ENCODE measurements at regions not wholly inside any gene's neighbourhood (a gene's known extent, or its start where the extent isn't known, plus 50 kb on each side); places are given as distances from the start of the nearest gene placed in this dataset.

DNA sequence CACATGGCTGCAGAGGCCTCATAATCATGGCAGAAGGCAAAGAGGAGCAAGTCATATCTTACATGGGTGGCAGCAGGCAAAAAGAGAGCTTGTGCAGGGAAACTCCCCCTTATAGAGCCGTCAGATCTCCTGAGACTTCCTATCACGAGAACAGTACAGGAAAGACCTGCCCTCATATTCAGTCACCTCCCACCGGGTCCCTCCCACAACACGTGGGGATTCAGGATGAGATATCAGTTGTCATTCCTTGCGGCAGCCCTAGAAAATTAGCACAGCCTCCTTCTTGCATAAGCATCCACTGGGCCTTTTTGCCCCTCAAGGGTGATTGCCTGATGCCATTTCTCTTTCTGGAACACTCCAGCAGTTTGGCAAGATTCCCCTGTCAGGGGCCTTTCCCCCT lies 61.7 kb upstream of the STX18 start:
- in situ Hi-C loops (cut with HindIII; ENCODE audit: low pct_unique_long_range_greater_than_20kb, low sequenced_read_pairs), result no loop called here
- no peak for DNase-seq (ENCODE audit: low read depth, low spot score)

DNA sequence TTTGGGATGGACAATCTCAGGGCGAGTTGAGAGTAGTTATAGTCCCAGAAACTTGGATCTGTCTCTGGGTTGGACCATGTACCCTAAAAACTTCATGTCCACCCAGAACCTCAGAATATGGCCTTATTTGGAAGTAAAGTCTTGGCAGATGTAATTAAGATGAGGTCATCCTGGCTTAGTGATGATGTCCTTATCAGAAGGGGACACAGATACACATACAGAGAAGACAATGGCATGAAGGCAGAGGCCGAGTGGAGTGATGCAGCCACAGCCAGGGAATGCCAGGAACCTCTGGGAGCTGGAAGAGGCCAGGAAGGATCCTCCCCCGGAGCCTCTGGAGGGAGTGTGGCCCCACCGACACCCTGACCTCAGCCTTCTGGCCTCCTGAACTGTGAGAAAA lies 61.2 kb upstream of the STX18 start:
- in situ Hi-C loops (cut with HindIII; ENCODE audit: low pct_unique_long_range_greater_than_20kb, low sequenced_read_pairs), result no loop called here
- DNase-seq (ENCODE audit: low read depth, low spot score), result no peak

DNA sequence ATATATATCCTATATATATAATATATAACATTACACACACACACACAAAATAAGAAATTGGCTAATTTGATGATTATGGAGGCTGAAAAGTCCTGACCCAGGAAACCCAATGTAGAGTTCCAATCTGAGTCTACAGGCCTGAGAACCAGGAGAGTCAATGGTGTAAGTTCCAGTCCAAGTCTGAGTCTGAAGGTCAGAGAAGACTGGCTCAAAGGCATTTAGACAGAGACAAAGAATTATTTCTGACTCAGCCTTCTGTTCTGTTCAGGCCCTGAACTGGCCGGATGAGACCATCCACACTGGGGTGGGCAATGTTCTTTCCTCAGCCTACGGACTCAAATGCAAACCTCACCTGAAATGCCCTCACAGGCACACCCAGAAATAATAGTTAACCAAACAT lies 60.6 kb upstream of the STX18 start:
- in situ Hi-C loops (cut with HindIII; ENCODE audit: low pct_unique_long_range_greater_than_20kb, low sequenced_read_pairs), result no loop called here
- DNase-seq (ENCODE audit: low read depth, low spot score), result no peak

DNA sequence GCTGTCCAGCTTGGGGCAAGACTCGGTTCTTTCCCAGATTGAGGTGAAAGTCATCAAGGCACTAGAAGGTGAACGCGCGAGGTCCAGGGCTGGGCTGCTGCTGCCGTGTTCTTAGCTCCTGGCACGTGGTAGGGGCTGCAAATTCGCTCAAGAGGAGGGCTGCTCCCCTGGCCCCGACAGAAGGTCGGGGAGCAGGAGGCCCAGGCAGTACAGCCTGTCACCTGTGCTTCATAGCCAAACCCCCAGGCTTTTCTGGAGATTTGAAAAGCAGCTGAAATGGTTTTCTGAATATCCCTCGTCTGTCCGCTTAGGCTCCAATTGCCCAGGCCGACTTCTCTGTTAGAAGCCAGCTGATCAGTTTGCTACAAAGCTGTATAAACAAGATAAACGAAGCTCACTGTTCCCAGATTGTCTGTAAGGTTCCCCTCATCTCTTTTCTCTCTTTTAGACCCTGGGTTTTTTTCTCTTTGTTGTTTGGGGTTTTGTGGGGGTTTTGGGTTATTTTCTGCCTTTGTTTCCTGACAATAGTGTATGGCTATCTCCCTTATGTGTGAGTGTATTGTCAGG lies 60.0 kb upstream of the STX18 start:
- in situ Hi-C loops (cut with HindIII; ENCODE audit: low pct_unique_long_range_greater_than_20kb, low sequenced_read_pairs), result no loop called here
- no peak for DNase-seq (ENCODE audit: low read depth, low spot score)

DNA sequence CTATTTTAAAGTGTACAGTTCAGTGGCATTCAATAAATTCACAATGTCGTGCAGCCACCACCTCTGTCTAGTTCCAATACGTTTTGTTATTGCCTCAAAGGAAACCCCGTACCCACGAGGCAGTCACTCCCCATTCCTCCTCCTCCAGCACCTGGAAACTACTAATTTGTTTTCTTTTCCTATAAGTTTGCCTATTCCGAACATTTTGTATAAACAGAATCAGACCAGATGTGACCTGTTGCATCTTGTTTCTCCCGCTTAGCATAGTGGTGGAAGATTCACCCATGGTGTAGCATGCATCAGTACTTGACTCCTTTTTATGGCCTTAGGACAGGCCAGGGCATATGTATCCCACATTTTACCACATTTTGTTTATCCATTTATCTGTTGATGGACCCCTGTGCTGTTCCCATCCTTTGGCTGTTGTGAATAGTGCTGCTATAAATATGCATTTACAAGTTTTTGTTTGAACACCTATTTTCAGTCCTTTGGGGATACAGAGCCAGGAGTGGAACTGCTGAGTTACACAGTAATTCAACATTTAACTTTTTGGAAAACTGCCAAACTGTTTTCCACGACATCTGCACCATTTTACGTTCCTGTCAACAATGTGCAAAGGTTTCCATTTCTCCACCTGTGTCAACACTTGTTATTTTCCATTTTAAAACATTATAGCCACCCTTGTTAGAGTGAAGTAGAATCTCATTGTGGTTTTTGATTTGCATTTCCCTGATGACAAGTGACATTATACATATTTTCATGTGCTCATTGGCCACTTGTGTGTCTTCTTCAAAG lies 57.8 kb upstream of the STX18 start:
- DNase-seq (ENCODE audit: low read depth, low spot score), result no peak
- in situ Hi-C loops (cut with HindIII; ENCODE audit: low pct_unique_long_range_greater_than_20kb, low sequenced_read_pairs), result no loop called here

DNA sequence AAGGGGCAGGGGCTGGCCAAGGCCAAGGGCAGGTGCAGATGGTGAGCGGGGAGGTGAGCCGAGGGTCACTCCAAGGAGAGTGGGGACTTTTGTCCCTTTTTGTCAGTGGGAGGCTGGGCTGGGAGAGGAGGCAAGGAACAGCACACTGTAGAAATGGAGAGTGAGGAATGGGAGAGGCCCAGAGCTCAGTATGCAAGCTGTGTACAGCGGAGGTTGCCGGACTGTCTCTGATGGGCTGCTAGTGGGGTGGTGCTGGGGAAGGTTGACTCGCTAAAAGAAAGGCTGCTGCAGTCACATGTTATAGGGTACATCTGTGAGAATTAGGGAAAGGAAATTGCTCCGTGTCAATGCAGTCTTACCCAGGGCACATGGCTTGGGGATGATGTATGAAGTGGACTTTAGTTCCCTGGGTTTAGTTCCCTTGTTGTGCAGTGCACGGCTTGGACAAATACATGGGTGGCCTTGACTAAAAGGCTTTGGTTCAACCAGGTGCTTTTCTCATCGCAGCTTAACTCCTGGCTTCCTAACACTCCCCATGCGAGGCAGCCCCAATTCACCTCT lies 57.1 kb upstream of the STX18 start:
- DNase-seq (ENCODE audit: low read depth, low spot score), result no peak
- in situ Hi-C loops (cut with HindIII; ENCODE audit: low pct_unique_long_range_greater_than_20kb, low sequenced_read_pairs), result no loop called here

DNA sequence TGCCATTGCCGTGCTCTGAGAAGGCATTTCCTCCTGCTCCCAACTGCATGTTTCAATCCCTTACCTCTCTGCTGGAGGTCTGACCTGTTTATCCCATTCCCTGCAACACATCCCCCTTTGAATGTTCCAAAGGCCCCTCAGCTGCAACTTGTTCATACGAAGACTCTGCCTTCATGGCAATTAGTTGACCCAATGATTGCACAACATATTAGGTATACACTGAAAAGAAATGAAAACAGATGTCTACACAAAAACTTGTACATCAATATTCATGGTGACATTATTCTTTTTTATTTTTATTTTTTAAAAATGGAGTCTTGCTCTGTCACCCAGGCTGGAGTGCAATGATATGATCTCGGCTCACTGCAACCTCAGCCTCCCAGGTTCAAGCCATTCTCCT lies 54.9 kb upstream of the STX18 start:
- DNase-seq (ENCODE audit: low read depth, low spot score), result no peak
- in situ Hi-C loops (cut with HindIII; ENCODE audit: low pct_unique_long_range_greater_than_20kb, low sequenced_read_pairs), result no loop called here

DNA sequence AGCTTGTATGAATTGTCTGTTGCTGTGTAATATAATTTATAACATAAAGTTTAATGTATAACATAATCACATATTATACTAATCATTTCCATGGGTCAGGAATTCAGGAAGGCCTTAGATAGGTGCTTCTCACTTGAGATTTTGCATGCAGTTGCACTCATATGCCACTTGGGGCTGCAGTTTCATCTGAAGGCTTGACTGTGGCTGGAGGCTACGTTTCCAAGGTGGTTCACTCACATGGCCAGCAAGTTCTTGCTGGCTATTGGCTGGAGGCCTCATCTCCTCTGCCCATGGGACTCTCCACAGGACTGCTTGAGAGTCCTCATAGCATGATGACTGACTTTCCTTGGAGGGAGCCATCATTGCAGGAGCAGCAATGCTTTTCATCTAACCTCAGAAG lies 53.4 kb upstream of the STX18 start:
- in situ Hi-C loops (cut with HindIII; ENCODE audit: low pct_unique_long_range_greater_than_20kb, low sequenced_read_pairs), result no loop called here
- DNase-seq (ENCODE audit: low read depth, low spot score), result peak; percentile 24

DNA sequence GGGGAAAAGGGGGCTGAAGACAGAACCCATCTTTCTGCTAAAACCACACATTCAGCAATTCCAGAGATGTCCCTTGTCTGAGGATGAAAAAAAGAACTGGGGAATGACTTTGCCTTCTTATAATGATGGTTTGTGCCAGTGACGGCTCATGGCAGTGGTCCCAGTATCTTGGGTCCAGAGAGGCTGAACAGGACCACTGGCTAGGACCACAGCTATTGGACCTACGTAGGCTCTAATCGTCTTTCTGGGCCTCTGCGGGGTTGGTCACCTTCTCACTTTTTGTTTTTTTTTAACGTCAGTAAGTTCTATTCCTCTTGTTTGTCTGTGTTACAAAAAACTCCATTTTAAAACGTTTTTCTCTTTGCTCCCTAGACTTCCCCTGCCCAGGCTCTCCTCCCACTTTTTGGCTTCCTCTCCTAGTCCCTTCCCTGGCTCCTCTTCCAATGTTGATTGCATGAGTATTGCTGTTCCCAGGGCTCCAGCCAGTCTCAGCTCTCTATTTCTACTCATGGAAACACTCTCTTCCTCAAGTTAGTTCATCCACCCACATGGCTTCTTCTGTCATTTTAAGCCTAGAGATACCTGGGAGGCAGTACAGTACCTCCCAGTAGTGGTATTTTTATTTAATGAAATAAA lies 52.6 kb upstream of the STX18 start:
- in situ Hi-C loops (cut with HindIII; ENCODE audit: low pct_unique_long_range_greater_than_20kb, low sequenced_read_pairs), result no loop called here
- no peak for DNase-seq (ENCODE audit: low read depth, low spot score)

DNA sequence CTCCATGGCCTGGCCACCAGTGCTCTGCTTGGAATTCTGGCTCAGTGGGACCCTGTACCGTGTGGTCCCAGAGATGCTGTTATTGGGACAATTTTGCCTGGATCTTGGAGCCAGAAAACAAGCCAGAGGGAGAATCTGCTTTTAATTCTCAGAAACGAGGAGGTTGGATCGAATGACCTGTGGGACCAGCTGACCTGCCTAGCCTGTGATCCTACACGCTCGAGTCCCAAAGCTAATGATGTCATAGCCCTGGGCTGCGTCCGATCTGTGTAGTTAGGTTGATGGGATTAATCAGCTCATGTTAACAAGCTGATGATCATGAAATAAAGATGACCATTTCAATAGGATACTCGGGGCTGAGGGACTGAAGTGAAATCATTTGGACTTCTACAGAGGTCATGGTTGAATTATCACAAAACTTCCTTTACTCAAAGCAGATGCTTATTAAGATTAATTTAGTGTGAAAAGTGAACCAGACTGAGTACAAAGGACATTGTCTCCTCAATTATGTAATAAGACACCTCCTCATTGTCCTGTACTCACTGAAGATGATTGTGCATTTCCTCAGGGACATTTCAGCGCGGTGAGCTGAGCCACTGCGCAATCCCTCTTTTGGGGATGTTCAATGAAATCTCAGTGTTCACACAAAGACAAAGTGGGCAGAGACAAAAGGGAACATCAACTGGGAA lies 51.9 kb upstream of the STX18 start:
- DNase-seq (ENCODE audit: low read depth, low spot score), result no peak
- in situ Hi-C loops (cut with HindIII; ENCODE audit: low pct_unique_long_range_greater_than_20kb, low sequenced_read_pairs), result no loop called here

DNA sequence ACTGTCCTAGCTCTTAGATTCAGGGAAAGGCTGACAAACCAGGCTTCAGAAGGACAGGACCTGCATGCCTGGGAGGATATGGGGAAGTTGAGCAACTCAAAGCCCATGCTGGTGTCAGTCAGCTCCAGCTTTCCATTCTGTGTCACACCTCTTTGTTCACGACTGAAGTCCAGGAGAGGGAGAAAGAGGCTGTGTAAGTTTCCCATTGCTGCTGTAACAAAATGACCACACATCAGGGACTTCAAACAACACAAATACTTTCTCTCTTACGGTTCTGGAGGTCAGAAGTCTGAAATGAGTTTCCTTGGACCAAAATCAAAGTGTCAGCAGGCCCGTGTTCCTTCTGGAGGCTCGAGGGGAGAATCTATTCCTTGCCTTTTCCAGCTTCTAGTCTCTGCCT lies 50.6 kb upstream of the STX18 start:
- DNase-seq (ENCODE audit: low read depth, low spot score), result no peak
- in situ Hi-C loops (cut with HindIII; ENCODE audit: low pct_unique_long_range_greater_than_20kb, low sequenced_read_pairs), result no loop called here
